Fibroblast of lung (primary cell): ENCODE measurements at regions not wholly inside any gene's neighbourhood (a gene's known extent, or its start where the extent isn't known, plus 50 kb on each side); places are given as distances from the start of the nearest gene placed in this dataset.

Experiments used
- DNase-seq, 2 donors: peaks; one replicate each; pipeline versions ENCODE4 v3.0.0 to v3.0.0-alpha.2; 2010; ENCODE audit warnings: low read depth in 2 of 2
- H2AFZ ChIP-seq: 2 replicates; pipeline ENCODE4 v1.5.1; 2012; ENCODE audit warnings: low read length, control low read depth, inconsistent platforms
- H3K27ac ChIP-seq: 2 replicates; pipeline ENCODE4 v1.5.1; 2011; ENCODE audit warnings: low read length, control low read depth; ENCODE audit not compliant: insufficient read depth
- H3K27me3 ChIP-seq: 2 replicates; pipeline ENCODE4 v1.5.1; 2011; ENCODE audit warnings: mild to moderate bottlenecking, low read length; ENCODE audit not compliant: control insufficient read depth, insufficient read depth
- H3K36me3 ChIP-seq: 2 replicates; pipeline ENCODE4 v1.5.1; 2011; ENCODE audit warnings: low read length; ENCODE audit not compliant: control insufficient read depth, insufficient read depth
- H3K4me1 ChIP-seq: 2 replicates; pipeline ENCODE4 v1.5.1; 2011; ENCODE audit warnings: low read length; ENCODE audit not compliant: control insufficient read depth, insufficient read depth; ENCODE audit errors: extremely low read depth
- H3K4me2 ChIP-seq: 2 replicates; pipeline ENCODE4 v1.5.1; 2011; ENCODE audit warnings: low read length, control low read depth; ENCODE audit not compliant: insufficient read depth; ENCODE audit errors: extremely low read depth
- H3K4me3 ChIP-seq, 4 experiments: fragments of 200-600 bp in 1 of 4; sonication (generic) in 1 of 4; replicated peaks in 1 of 4; 2 replicates each; pipeline ENCODE4 v1.5.1; 2011 to 2016; ENCODE audit warnings: low read length in 4 of 4, low read depth in 3 of 4, mild to moderate bottlenecking in 3 of 4, control low read depth in 2 of 4, inconsistent platforms in 1 of 4, mixed read lengths in 1 of 4; ENCODE audit not compliant: insufficient read depth in 1 of 4; ENCODE audit errors: control extremely low read depth in 1 of 4
- H3K79me2 ChIP-seq: 2 replicates; pipeline ENCODE4 v1.5.1; 2012; ENCODE audit warnings: mild to moderate bottlenecking, low read length, inconsistent platforms; ENCODE audit not compliant: control insufficient read depth, insufficient read depth
- H3K9ac ChIP-seq: 2 replicates; pipeline ENCODE4 v1.5.1; 2011; ENCODE audit warnings: mild to moderate bottlenecking, low read length, control low read depth; ENCODE audit not compliant: insufficient read depth
- H3K9me3 ChIP-seq: 2 replicates; pipeline ENCODE4 v1.5.1; 2012; ENCODE audit warnings: low read depth, low read length; ENCODE audit not compliant: control insufficient read depth, insufficient read depth
- H4K20me1 ChIP-seq: 2 replicates; pipeline ENCODE4 v1.5.1; 2011; ENCODE audit warnings: low read length; ENCODE audit not compliant: control insufficient read depth, insufficient read depth; ENCODE audit errors: extremely low read depth
- CTCF ChIP-seq, 2 donors: IDR thresholded peaks in 1 of 2; conservative IDR thresholded peaks in 1 of 2; 1 replicate in 1 of 2; 2 replicates in 1 of 2; pipeline ENCODE4 v1.5.1; 2011 to 2012; ENCODE audit warnings: low read length in 2 of 2, control low read depth in 1 of 2, inconsistent platforms in 1 of 2, low read depth in 1 of 2, mild to moderate bottlenecking in 1 of 2
- EZH2 ChIP-seq: IDR thresholded peaks from 2 replicates; pipeline ENCODE4 v1.5.1; 2012; ENCODE audit warnings: low read length, control low read depth, mild to moderate bottlenecking; ENCODE audit errors: missing control alignments

- no peaks in the 10 kb centered on the region for H3K9me3 ChIP-seq
- H3K4me1 ChIP-seq = no peaks in the 10 kb centered on the region
- no peaks in the 10 kb centered on the region for H3K36me3 ChIP-seq
- no peak overlapping the region for H3K4me3 ChIP-seq
- no peak overlapping the region for H2AFZ ChIP-seq
- H3K9ac ChIP-seq = no peak overlapping the region
- H3K79me2 ChIP-seq = no peaks in the 10 kb centered on the region
- TF ChIP-seq EZH2 (no peak), CTCF (conservative IDR thresholded peaks at IDR 0.05 in 1 of 2, IDR thresholded peaks at IDR 0.05 in 1 of 2; ENCODE audit: low read depth in 1 of 2, low read length in 2 of 2) (no peak)
- H3K4me2 ChIP-seq = no peak overlapping the region
- no peaks in the 10 kb centered on the region for H3K27me3 ChIP-seq
- no peak overlapping the region for H3K27ac ChIP-seq
- no peaks in the 10 kb centered on the region for H4K20me1 ChIP-seq
- no peak for DNase-seq
Measured at GRCh38 chr12:4211372-4211771, 62.2 kb upstream of the CCND2 start.

DNA sequence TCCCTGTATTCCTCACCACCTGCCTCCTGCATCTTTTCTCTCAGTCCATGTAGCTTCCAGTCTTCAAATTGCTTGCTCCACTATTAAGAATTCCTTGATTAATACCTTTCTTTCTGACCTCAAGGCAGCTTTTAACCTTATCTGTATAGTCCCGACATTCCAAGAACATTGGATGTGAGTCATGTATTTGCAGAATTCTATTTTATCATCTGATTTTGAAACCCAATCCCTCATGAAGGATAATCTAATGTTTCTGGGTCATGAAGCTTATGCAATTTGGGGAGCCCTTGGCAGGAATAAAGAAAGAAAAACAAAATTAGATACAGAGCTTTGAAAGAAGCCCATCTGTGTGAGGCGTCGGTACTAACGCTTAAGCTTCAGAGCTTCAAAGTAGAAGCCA, 63.4 kb upstream of the CCND2 start:
- Histone ChIP-seq H3K4me3 (no peak overlapping the region), H3K27me3 (no peaks in the 10 kb centered on the region), H2AFZ (no peak overlapping the region), H3K9ac (no peak overlapping the region), H3K4me1 (no peaks in the 10 kb centered on the region), H4K20me1 (no peaks in the 10 kb centered on the region), H3K4me2 (no peak overlapping the region), H3K36me3 (no peaks in the 10 kb centered on the region), H3K79me2 (no peaks in the 10 kb centered on the region), H3K27ac (no peak overlapping the region), H3K9me3 (no peaks in the 10 kb centered on the region)
- no peak for DNase-seq
- TF ChIP-seq CTCF (conservative IDR thresholded peaks at IDR 0.05 in 1 of 2, IDR thresholded peaks at IDR 0.05 in 1 of 2; ENCODE audit: low read depth in 1 of 2, low read length in 2 of 2) (no peak), EZH2 (no peak)

GRCh38 chr12:4206470-4206869, 67.1 kb upstream of the CCND2 start:
- no peak for TF ChIP-seq CTCF (conservative IDR thresholded peaks at IDR 0.05 in 1 of 2, IDR thresholded peaks at IDR 0.05 in 1 of 2; ENCODE audit: low read depth in 1 of 2, low read length in 2 of 2)
- no peak for TF ChIP-seq EZH2
- Histone ChIP-seq H3K27ac (no peak overlapping the region), H4K20me1 (no peaks in the 10 kb centered on the region), H2AFZ (no peak overlapping the region), H3K36me3 (no peaks in the 10 kb centered on the region), H3K9ac (no peak overlapping the region), H3K4me2 (no peak overlapping the region), H3K9me3 (no peaks in the 10 kb centered on the region), H3K79me2 (no peaks in the 10 kb centered on the region), H3K4me1 (no peaks in the 10 kb centered on the region), H3K4me3 (no peak overlapping the region), H3K27me3 (no peaks in the 10 kb centered on the region)
- no peak for DNase-seq
